WERI-Rb-1 (cell line): ENCODE measurements at regions not wholly inside any gene's neighbourhood (a gene's known extent, or its start where the extent isn't known, plus 50 kb on each side); places are given as distances from the start of the nearest gene placed in this dataset.

Experiments
- DNase-seq: peaks from one replicate; pipeline ENCODE4 v3.0.0-alpha.2; 2020
- H3K27ac ChIP-seq: fragments of 250-450 bp; sonication (Bioruptor Pico); 2 replicates; pipeline ENCODE4 v1.5.1; 2020; ENCODE audit warnings: mild to moderate bottlenecking, moderate library complexity
- H3K27me3 ChIP-seq: fragments of 250-450 bp; sonication (Bioruptor Pico); 2 replicates; pipeline ENCODE4 v1.5.1; 2021; ENCODE audit warnings: mild to moderate bottlenecking, low read depth, moderate library complexity; ENCODE audit not compliant: insufficient read depth, severe bottlenecking
- H3K36me3 ChIP-seq: fragments of 250-450 bp; sonication (Bioruptor Pico); 2 replicates; pipeline ENCODE4 v1.5.1; 2020; ENCODE audit warnings: mild to moderate bottlenecking, moderate library complexity
- H3K4me3 ChIP-seq: 2 replicates; pipeline ENCODE4 v1.5.1; 2011; ENCODE audit warnings: low read depth, mild to moderate bottlenecking, control low read depth, low read length
- H3K9me3 ChIP-seq: fragments of 250-450 bp; sonication (Bioruptor Pico); 2 replicates; pipeline ENCODE4 v1.5.1; 2021; ENCODE audit warnings: mild to moderate bottlenecking, moderate library complexity; ENCODE audit not compliant: severe bottlenecking
- CTCF ChIP-seq: IDR thresholded peaks from 2 replicates; pipeline ENCODE4 v1.5.1; 2011; ENCODE audit warnings: low read depth, mild to moderate bottlenecking, control low read depth, inconsistent platforms, low read length

DNA sequence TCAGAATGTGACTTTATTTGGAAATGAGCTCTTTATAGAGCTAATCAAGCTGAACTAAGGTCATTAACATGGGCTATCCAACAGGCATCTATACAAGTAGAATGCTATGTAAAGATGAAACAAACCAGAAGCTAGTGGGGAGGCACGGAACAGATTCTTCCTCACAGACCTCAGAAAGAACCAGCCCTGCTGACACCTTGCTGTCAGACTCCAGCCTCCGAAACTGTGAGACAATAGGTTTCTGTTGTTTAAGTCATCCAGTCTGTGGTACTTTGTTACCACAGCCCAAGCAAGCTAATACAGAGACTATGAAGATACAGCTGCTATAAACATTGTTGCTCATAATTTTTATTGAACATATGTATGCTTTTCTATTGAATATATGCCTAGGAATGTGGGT, 406.3 kb upstream of the CHRM3 start:
- H3K4me3 ChIP-seq = no peak overlapping the region
- no peak overlapping the region for H3K27ac ChIP-seq
- TF ChIP-seq CTCF = no peak
- H3K27me3 ChIP-seq = no peaks in the 10 kb centered on the region
- H3K9me3 ChIP-seq = no peaks in the 10 kb centered on the region
- no peaks in the 10 kb centered on the region for H3K36me3 ChIP-seq
- DNase-seq = no peak

DNA sequence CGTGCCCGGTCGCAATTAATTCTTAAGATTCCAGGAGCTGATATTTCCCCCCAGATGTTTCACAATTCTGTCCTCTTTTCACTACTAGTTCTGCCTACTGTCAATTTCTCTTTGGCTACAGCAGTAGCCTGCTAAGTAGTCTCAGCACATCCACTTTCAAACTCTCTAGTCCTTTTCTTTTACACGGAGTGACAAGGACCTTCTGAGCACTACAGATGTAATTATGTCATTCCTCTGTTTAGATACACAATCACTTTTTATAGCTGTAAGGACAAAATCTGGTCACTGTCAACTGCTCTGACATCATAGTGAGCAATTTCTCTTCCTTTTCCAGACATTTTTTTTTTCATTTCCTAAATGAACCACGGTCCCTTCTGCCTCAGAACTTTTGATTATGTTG, 421.7 kb upstream of the CHRM3 start:
- Histone ChIP-seq H3K27me3 (no peaks in the 10 kb centered on the region), H3K4me3 (no peak overlapping the region), H3K9me3 (no peaks in the 10 kb centered on the region), H3K27ac (no peak overlapping the region), H3K36me3 (no peaks in the 10 kb centered on the region)
- no peak for TF ChIP-seq CTCF
- no peak for DNase-seq

DNA sequence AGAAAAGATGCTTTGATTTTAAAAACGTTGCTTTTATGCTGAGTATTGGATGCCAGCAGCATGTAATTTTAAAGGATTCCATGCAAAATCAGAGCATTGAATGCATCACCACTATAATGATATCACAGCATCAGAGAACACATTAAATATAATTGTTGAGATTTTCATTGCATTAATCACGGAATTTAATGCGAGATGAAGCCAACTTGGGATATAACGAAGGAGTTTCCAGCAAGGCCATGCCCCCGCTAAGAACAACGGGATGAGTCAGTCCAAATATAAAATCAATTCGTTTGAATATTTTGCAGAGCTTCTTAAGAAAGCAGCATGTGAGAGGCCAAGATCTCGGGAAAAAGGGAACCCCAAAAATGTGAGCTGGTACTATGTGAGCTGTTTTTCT, 423.4 kb upstream of the CHRM3 start:
- Histone ChIP-seq H3K9me3 (no peaks in the 10 kb centered on the region), H3K27ac (no peak overlapping the region), H3K36me3 (no peaks in the 10 kb centered on the region), H3K27me3 (no peaks in the 10 kb centered on the region), H3K4me3 (no peak overlapping the region)
- no peak for TF ChIP-seq CTCF
- no peak for DNase-seq

DNA sequence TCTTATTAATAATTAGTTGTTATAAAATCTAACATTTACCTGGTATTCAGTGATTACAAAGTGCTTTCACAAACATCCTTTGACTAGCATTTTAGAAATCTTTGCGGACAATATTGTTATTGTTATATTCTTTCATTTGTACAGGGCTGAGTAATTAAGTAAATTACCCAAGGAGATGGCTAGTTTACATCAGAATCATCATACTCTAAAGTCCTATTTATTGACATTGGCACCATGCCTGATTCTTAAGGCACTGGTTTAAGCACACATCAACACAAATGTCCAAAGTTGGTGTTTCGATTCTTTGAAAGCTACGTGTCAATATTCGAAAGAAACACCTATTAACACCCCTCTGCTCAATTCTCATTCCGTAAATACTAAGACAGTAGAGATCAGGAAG, 424.6 kb upstream of the CHRM3 start:
- TF ChIP-seq CTCF = no peak
- Histone ChIP-seq H3K27ac (no peak overlapping the region), H3K9me3 (no peaks in the 10 kb centered on the region), H3K4me3 (no peak overlapping the region), H3K27me3 (no peaks in the 10 kb centered on the region), H3K36me3 (no peaks in the 10 kb centered on the region)
- no peak for DNase-seq

GRCh38 chr1:238960071-238960470, 426.3 kb upstream of the CHRM3 start:
- Histone ChIP-seq H3K27me3 (no peaks in the 10 kb centered on the region), H3K4me3 (no peak overlapping the region), H3K9me3 (no peaks in the 10 kb centered on the region), H3K27ac (no peak overlapping the region), H3K36me3 (no peaks in the 10 kb centered on the region)
- TF ChIP-seq CTCF = no peak
- DNase-seq = no peak

DNA sequence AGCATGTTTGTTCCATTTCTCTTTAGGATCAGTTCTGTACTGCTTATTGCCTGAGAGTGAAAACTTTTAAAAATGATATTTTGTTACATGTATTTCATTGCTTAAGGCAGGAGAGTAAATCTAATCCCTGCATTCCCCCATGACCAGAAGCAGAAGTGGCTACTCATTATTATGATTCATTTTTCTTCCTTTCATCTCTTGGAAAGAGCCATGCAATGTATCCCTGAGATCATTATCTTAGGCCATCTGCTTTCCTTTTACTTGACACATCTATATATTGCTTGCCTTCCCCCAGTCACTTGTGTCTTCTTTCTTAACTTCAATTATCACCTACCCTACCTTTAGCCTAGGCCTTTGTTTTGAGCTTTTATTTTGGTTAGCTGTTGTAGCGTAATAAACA, 430.4 kb upstream of the CHRM3 start:
- no peak for TF ChIP-seq CTCF
- no peak overlapping the region for H3K27ac ChIP-seq

More for the DNA sequence above, 430.4 kb upstream of the CHRM3 start:
- Histone ChIP-seq H3K36me3 (no peaks in the 10 kb centered on the region), H3K9me3 (no peaks in the 10 kb centered on the region), H3K27me3 (no peaks in the 10 kb centered on the region), H3K4me3 (no peak overlapping the region)
- DNase-seq = no peak
